ENCODE measurements at regions not wholly inside any gene's neighbourhood (a gene's known extent, or its start where the extent isn't known, plus 50 kb on each side); places are given as distances from the start of the nearest gene placed in this dataset.

GRCh38 chr4:141330616-141331015, 109.9 kb downstream of the ZNF330 start:
- H3K14ac ChIP-seq (ENCODE audit: insufficient read length) = no peak overlapping the region
- TF ChIP-seq BACH1 (IDR thresholded peaks at IDR 0.05; ENCODE audit: low read length) (no peak), EP300 (IDR thresholded peaks at IDR 0.05; ENCODE audit: borderline replicate concordance in 1 of 2, low read depth in 2 of 2, low read length in 2 of 2) (no peak), JUN (IDR thresholded peaks at IDR 0.05; ENCODE audit: low read depth, low read length) (no peak), NANOG (IDR thresholded peaks at IDR 0.05; ENCODE audit: insufficient read depth, low read depth, low read length, poor library complexity, severe bottlenecking) (no peak), SIRT6 (IDR thresholded peaks at IDR 0.05; ENCODE audit: low read length) (no peak), RAD21 (IDR thresholded peaks at IDR 0.05 in 1 of 2, conservative IDR thresholded peaks at IDR 0.05 in 1 of 2; ENCODE audit: low read depth in 2 of 2, low read length in 2 of 2) (no peak)
- TF ChIP-seq, protein P1, sequence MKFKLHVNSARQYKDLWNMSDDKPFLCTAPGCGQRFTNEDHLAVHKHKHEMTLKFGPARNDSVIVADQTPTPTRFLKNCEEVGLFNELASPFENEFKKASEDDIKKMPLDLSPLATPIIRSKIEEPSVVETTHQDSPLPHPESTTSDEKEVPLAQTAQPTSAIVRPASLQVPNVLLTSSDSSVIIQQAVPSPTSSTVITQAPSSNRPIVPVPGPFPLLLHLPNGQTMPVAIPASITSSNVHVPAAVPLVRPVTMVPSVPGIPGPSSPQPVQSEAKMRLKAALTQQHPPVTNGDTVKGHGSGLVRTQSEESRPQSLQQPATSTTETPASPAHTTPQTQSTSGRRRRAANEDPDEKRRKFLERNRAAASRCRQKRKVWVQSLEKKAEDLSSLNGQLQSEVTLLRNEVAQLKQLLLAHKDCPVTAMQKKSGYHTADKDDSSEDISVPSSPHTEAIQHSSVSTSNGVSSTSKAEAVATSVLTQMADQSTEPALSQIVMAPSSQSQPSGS (IDR thresholded peaks at IDR 0.05; ENCODE audit: low read length) = no peak

More at GRCh38 chr4:141330616-141331015, 109.9 kb downstream of the ZNF330 start:
- Histone ChIP-seq H3K4me3 (ENCODE audit: extremely low read depth in 1 of 4, insufficient read depth in 2 of 4, low read depth in 3 of 4, low read length in 4 of 4) (no peak overlapping the region), H3K27ac (ENCODE audit: low read depth, low read length) (no peak overlapping the region), H3K9me3 (ENCODE audit: insufficient read depth in 2 of 2, low read depth in 1 of 2, low read length in 1 of 2) (no peaks in the 10 kb centered on the region), H3K4me1 (replicated peaks in 1 of 4; ENCODE audit: control insufficient read depth in 3 of 4, insufficient read depth in 4 of 4, low read length in 3 of 4) (no peaks in the 10 kb centered on the region), H4K20me1 (replicated peaks in 1 of 2; ENCODE audit: control insufficient read depth in 1 of 2, insufficient read depth in 2 of 2, low read length in 2 of 2) (no peaks in the 10 kb centered on the region), H2BK20ac (ENCODE audit: low read length) (no peak overlapping the region), H4K5ac (ENCODE audit: insufficient read length, low read depth, low read length) (no peak overlapping the region), H3K79me1 (ENCODE audit: low read depth, low read length) (no peaks in the 10 kb centered on the region), H3K79me2 (ENCODE audit: control insufficient read depth in 1 of 2, insufficient read depth in 2 of 2, low read length in 2 of 2) (no peaks in the 10 kb centered on the region), H2BK5ac (ENCODE audit: low read depth, low read length) (no peak overlapping the region), H3K4me2 (ENCODE audit: insufficient read depth in 1 of 2, low read depth in 2 of 2, low read length in 2 of 2) (no peak overlapping the region), H3K23me2 (ENCODE audit: low read depth, low read length) (no peaks in the 10 kb centered on the region), H4K8ac (ENCODE audit: extremely low read depth, insufficient read depth, low read length) (no peak overlapping the region), H3K23ac (ENCODE audit: insufficient read length) (no peak overlapping the region), H3K9ac (replicated peaks in 1 of 4; ENCODE audit: extremely low read depth in 1 of 4, low read depth in 3 of 4, low read length in 3 of 4) (no peak overlapping the region), H2BK120ac (replicated peaks; ENCODE audit: low read depth, low read length) (no peak overlapping the region), H2BK15ac (ENCODE audit: low read length) (no peak overlapping the region), H3K4ac (replicated peaks; ENCODE audit: insufficient read length, low read depth, low read length) (no peak overlapping the region), H3K36me3 (ENCODE audit: control insufficient read depth in 2 of 4, insufficient read depth in 4 of 4, low read length in 3 of 4) (no peaks in the 10 kb centered on the region), H3K18ac (ENCODE audit: extremely low read depth, low read length) (no peak overlapping the region), H4K91ac (replicated peaks; ENCODE audit: insufficient read length, low read length) (no peak overlapping the region), H3K56ac (replicated peaks; ENCODE audit: insufficient read length, low read depth, low read length) (no peak overlapping the region), H2AFZ (ENCODE audit: low read length) (no peak overlapping the region), H3K27me3 (replicated peaks in 1 of 4; ENCODE audit: control insufficient read depth in 3 of 4, extremely low read depth in 1 of 4, insufficient read depth in 3 of 4, low read length in 3 of 4) (no peaks in the 10 kb centered on the region), H2BK12ac (ENCODE audit: low read depth, low read length) (no peak overlapping the region), H2AK5ac (ENCODE audit: low read depth, low read length) (no peak overlapping the region)
- CTCF ChIA-PET (ENCODE audit: partially characterized antibody) = interaction anchor here (0.6 to 1.1 kb wide), 2 partner anchors 196 to 593 kb away, joined by 3 to 5 read pairs; no protein-coding TSS in a partner anchor
- POLR2A ChIA-PET (ENCODE audit: partially characterized antibody) = no interaction called here
- DNase-seq (ENCODE audit: low read depth in 1 of 2, low spot score in 2 of 2) = no peak
- FAIRE-seq = no peak
- WGBS, 2 experiments (ENCODE audit: extremely low coverage in 1 of 2, insufficient coverage in 1 of 2, insufficient read length in 1 of 2, insufficient replicate concordance in 2 of 2, low coverage in 1 of 2, low lambda C conversion rate in 2 of 2, missing lambda C conversion rate in 1 of 2) = 89% methylated on average over 1 of the region's 1 CpG; no CpG with 5 or more reads in 1 of the 2 experiments

Data from H1 (cell line).